GM12873 (cell line): ENCODE measurements at regions not wholly inside any gene's neighbourhood (a gene's known extent, or its start where the extent isn't known, plus 50 kb on each side); places are given as distances from the start of the nearest gene placed in this dataset.

Source experiments
- CTCF ChIP-seq: IDR thresholded peaks from 2 replicates; pipeline ENCODE4 v1.5.1; 2012; ENCODE audit warnings: low read depth, mild to moderate bottlenecking, moderate library complexity, low read length, control low read depth; ENCODE audit not compliant: insufficient read depth; ENCODE audit errors: missing control alignments

GRCh38 chr1:5555853-5556252 is 436.4 kb downstream of the NPHP4 start:
- no peak for TF ChIP-seq CTCF

DNA sequence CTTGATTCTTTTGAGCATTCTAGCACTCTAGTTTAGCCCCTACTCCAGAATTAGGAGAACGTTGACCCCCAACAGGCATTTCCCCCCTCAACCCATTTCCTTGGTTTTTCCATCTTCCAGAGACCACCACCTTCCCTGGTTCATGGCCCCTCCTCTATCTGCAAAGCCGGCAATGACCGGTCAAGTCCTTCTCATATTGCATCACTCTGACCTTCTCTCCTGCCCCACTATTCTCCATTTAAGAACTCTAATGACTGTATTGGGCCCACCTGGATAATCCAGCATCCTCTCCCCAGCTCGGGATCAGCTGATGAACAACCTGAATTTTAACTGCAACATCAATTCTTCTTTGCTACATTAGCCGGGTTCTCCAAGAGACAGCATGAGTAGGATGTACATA is 437.4 kb downstream of the NPHP4 start:
- TF ChIP-seq CTCF: no peak

GRCh38 chr1:5554111-5554510 is 438.1 kb downstream of the NPHP4 start:
- no peak for TF ChIP-seq CTCF

DNA sequence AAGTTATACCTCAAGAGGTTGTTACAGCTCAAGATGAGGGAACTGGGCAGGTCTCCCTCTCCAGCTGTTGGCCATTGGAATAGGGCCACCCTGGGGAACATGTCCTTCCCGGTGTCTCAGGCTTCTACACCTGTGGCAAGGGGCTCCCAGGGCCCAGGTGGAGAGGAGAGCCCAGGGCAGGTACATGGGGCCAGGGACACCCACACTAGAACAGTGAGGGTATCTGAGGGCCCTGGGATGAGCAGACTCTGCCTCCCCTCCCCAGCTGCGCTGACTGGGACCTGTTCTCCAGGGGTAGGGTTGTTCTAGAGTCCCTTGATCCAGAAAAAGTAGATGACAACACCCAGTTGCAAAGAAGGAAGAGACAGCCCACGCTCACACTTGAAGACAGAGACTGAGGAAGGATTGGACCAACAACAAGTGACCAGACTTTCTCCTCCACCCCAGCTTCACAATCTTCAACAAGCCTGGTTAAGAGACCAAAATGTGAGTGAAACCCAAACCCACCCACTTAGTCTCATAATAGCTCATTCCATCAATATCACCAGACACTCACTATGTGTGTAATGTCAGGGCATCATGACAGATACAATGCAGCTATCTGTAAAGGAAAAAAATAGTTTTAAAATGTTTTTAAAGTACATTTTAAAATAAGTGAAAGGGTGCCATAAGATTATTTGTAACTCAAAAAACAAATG is 439.3 kb downstream of the NPHP4 start:
- no peak for TF ChIP-seq CTCF

GRCh38 chr1:5551274-5551975 is 440.8 kb downstream of the NPHP4 start:
- no peak for TF ChIP-seq CTCF

- no peak for TF ChIP-seq CTCF
These were observed 444.0 kb downstream of the NPHP4 start for GRCh38 chr1:5548266-5548665.

DNA sequence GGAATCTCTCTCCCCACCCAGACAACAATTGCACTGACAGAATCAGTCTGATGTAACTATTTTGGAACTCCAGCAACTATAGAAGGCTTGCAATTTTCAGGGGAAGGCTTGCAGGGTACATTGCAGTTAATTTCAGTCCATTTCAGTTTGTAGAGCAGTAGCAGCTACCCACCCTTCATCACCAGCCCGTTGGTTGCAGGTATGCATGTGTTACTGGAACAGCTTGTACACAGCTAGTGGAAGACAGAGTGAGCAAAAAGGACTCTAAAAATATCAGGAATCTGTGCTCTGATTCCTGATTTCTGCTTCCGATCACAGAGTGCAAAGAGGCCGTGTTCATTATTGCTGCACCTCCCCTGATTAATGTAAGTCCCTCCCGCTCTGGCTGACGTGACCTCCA is 449.0 kb downstream of the NPHP4 start:
- no peak for TF ChIP-seq CTCF
